HepG2 (cell line): ENCODE measurements at regions not wholly inside any gene's neighbourhood (a gene's known extent, or its start where the extent isn't known, plus 50 kb on each side); places are given as distances from the start of the nearest gene placed in this dataset.

Source experiments
- ATAC-seq: fragments of 200-7000 bp; cut with Tn5 transposase; 3 replicates; pipeline ENCODE4 v1.9.1; 2020; ENCODE audit warnings: mild to moderate bottlenecking, moderate library complexity
- BruUV-seq: library from RNA; stranded (reverse); fragments of 400-500 nt; replicated peaks from 2 replicates; lab custom pipeline; 2021; lab: Mats Ljungman, UMichigan
- CTCF ChIA-PET: fragments of 300-600 bp; formaldehyde crosslinking; extraction: SDS; loops from one replicate; lab custom pipeline; 2021; ENCODE audit warnings: low total read pairs, inconsistent platforms, low intra/inter-chr PET ratio; lab: Yijun Ruan, JAX
- POLR2A ChIA-PET: fragments of 350-600 bp; sonication (Branson Sonifier 250); formaldehyde crosslinking; loops from one replicate; lab custom pipeline; 2020; ENCODE audit warnings: antibody characterized with exemption, inconsistent platforms; lab: Yijun Ruan, JAX
- DNase-seq: peaks from one replicate; pipeline ENCODE4 v3.0.0-alpha.2; 2015; ENCODE audit warnings: low spot score
- FAIRE-seq: peaks from 3 replicates; lab custom pipeline; 2011; peaks lifted over from hg19 to GRCh38; lab: Jason Lieb, UNC
- H2AFZ ChIP-seq: one replicate; pipeline ENCODE4 v1.6.1; 2011; ENCODE audit warnings: low read length, inconsistent platforms
- H3K27ac ChIP-seq: fragments of 300-600 bp; 3 replicates; pipeline ENCODE4 v1.8.0; 2011; ENCODE audit warnings: mixed run types, mild to moderate bottlenecking, mixed read lengths, low read length, inconsistent platforms; ENCODE audit not compliant: insufficient read depth; ENCODE audit errors: extremely low read length
- H3K27me3 ChIP-seq, 2 experiments: fragments of 200-600 bp in 1 of 2; 2 replicates in 1 of 2; 3 replicates in 1 of 2; pipeline versions ENCODE4 v1.6.0 to v1.8.0; 2011; ENCODE audit warnings: low read length in 2 of 2, mild to moderate bottlenecking in 2 of 2, moderate library complexity in 2 of 2, inconsistent platforms in 1 of 2; ENCODE audit not compliant: insufficient read depth in 2 of 2, control insufficient read depth in 1 of 2
- H3K36me3 ChIP-seq, 2 experiments: fragments of 200-600 bp in 1 of 2; replicated peaks in 1 of 2; 2 replicates in 1 of 2; 3 replicates in 1 of 2; pipeline versions ENCODE4 v1.5.1 to v1.8.0; 2011; ENCODE audit warnings: low read length in 2 of 2, inconsistent platforms in 1 of 2; ENCODE audit not compliant: insufficient read depth in 2 of 2, control insufficient read depth in 1 of 2
- H3K4me1 ChIP-seq: 2 replicates; pipeline ENCODE4 v1.5.1; 2012; ENCODE audit warnings: low read length, inconsistent platforms; ENCODE audit not compliant: insufficient read depth
- H3K4me2 ChIP-seq: 2 replicates; pipeline ENCODE4 v1.6.0; 2011; ENCODE audit warnings: low read depth, low read length, inconsistent platforms
- H3K4me3 ChIP-seq, 3 experiments: fragments of 200-600 bp in 1 of 3; sonication (generic), shearing (Covaris generic) in 1 of 3; replicated peaks in 1 of 3; 2 replicates each; pipeline ENCODE4 v1.5.1; 2011 to 2016; ENCODE audit warnings: low read length in 3 of 3, inconsistent platforms in 2 of 3, low read depth in 2 of 3, mild to moderate bottlenecking in 2 of 3, control low read depth in 1 of 3, mixed read lengths in 1 of 3; ENCODE audit not compliant: insufficient read depth in 1 of 3
- H3K79me2 ChIP-seq: one replicate; pipeline ENCODE4 v1.6.1; 2011; ENCODE audit warnings: low read length, inconsistent platforms; ENCODE audit not compliant: insufficient read depth
- H3K9ac ChIP-seq: 2 replicates; pipeline ENCODE4 v1.6.0; 2011; ENCODE audit warnings: mild to moderate bottlenecking, low read depth, low read length, inconsistent platforms; ENCODE audit not compliant: insufficient read depth
- H3K9me3 ChIP-seq: 2 replicates; pipeline ENCODE4 v1.5.1; 2012; ENCODE audit warnings: mild to moderate bottlenecking, low read length
- H4K20me1 ChIP-seq: 2 replicates; pipeline ENCODE4 v1.6.0; 2011; ENCODE audit warnings: inconsistent platforms, mild to moderate bottlenecking, low read length, moderate library complexity; ENCODE audit not compliant: insufficient read depth
- AGO1 ChIP-seq: fragments of 200-400 bp; formaldehyde crosslinking; IDR thresholded peaks from 2 replicates; pipeline ENCODE4 v1.6.1; 2017; ENCODE audit warnings: mild to moderate bottlenecking, low read depth, low read length, moderate library complexity; ENCODE audit not compliant: poor library complexity, severe bottlenecking
- CHD2 ChIP-seq: IDR thresholded peaks from 2 replicates; pipeline ENCODE4 v1.6.1; 2011; ENCODE audit warnings: low read depth, low read length, improper control_type of control experiment
- CREB1 ChIP-seq, 2 experiments: fragments of 450-650 bp in 1 of 2; IDR thresholded peaks; 2 replicates each; pipeline ENCODE4 v1.6.1; 2016 to 2017; ENCODE audit warnings: control low read depth in 1 of 2, mild to moderate bottlenecking in 1 of 2, missing compliant biosample characterization in 1 of 2, missing genetic modification characterization in 1 of 2
- HMGA1 ChIP-seq: sonication (generic); formaldehyde crosslinking; conservative IDR thresholded peaks from 2 replicates; pipeline ENCODE4 v1.4.0; 2020; ENCODE audit warnings: missing genetic modification reagents
- JDP2 ChIP-seq: sonication (generic); formaldehyde crosslinking; IDR thresholded peaks from 2 replicates; pipeline ENCODE4 v1.8.1; 2022; ENCODE audit warnings: missing genetic modification reagents, borderline replicate concordance
- MAFK ChIP-seq, 2 experiments: IDR thresholded peaks in 1 of 2; conservative IDR thresholded peaks in 1 of 2; 2 replicates each; pipeline ENCODE4 v1.6.1; 2011; ENCODE audit warnings: improper control_type of control experiment in 2 of 2, low read length in 2 of 2
- NR2C2 ChIP-seq: sonication (generic); formaldehyde crosslinking; IDR thresholded peaks from 2 replicates; pipeline ENCODE4 v1.4.0; 2020; ENCODE audit warnings: missing genetic modification reagents, mild to moderate bottlenecking, moderate library complexity, borderline replicate concordance
- RARA ChIP-seq: IDR thresholded peaks from 2 replicates; pipeline ENCODE4 v1.6.1; 2016; ENCODE audit warnings: missing genetic modification reagents, missing compliant biosample characterization
- RBM22 ChIP-seq: fragments of 200-400 bp; formaldehyde crosslinking; optimal IDR thresholded peaks from 2 replicates; pipeline ENCODE3; 2017; ENCODE audit warnings: mild to moderate bottlenecking, low read length, moderate library complexity
- STAT6 ChIP-seq: sonication (generic); formaldehyde crosslinking; IDR thresholded peaks from 2 replicates; pipeline ENCODE4 v1.4.0; 2020; ENCODE audit warnings: missing genetic modification reagents, mild to moderate bottlenecking, borderline replicate concordance
- TOE1 ChIP-seq: sonication (generic); formaldehyde crosslinking; IDR thresholded peaks from 2 replicates; pipeline ENCODE4 v1.4.0; 2020; ENCODE audit warnings: mild to moderate bottlenecking, missing genetic modification reagents
- ZNF550 ChIP-seq: sonication (generic); formaldehyde crosslinking; IDR thresholded peaks from 2 replicates; pipeline ENCODE4 v1.4.0; 2020; ENCODE audit warnings: mild to moderate bottlenecking, missing genetic modification reagents, borderline replicate concordance
- ZNF773 ChIP-seq: sonication (generic); formaldehyde crosslinking; IDR thresholded peaks from 2 replicates; pipeline ENCODE4 v1.4.0; 2020; ENCODE audit warnings: missing genetic modification reagents, borderline replicate concordance
- ZNF788 ChIP-seq: sonication (generic); formaldehyde crosslinking; IDR thresholded peaks from 2 replicates; pipeline ENCODE4 v1.5.0; 2020; ENCODE audit warnings: mild to moderate bottlenecking, missing genetic modification reagents, borderline replicate concordance
- WGBS: methylation state at CpG from one replicate; pipeline ENCODE4 v1.1.6; 2017; ENCODE audit warnings: low lambda C conversion rate; 5-methylcytosine and 5-hydroxymethylcytosine counted together
- in situ Hi-C: cut with HindIII; loops from 2 replicates; pipeline ENCODE4 v1.10.0; 2017; ENCODE audit warnings: low pct_unique_long_range_greater_than_20kb; ENCODE audit not compliant: extremely low pct_ligation_motif_present
- intact Hi-C: fragments of 100-400 bp; cut with micrococcal nuclease; formaldehyde crosslinking; loops from one replicate; pipeline ENCODE4 v1.10.0; 2022; ENCODE audit not compliant: unreplicated experiment

- no peak for TF ChIP-seq ZNF788 (CRISPR knock-in tag)
Observed at GRCh38 chr3:24605511-24606028, 110.9 kb upstream of the THRB start (continued).

GRCh38 chr3:24607281-24607680 lies 112.6 kb upstream of the THRB start:
- Histone ChIP-seq H3K27me3 (no peaks in the 10 kb centered on the region), H3K27ac (no peak overlapping the region), H3K9me3 (no peaks in the 10 kb centered on the region), H2AFZ (no peak overlapping the region), H3K9ac (no peak overlapping the region), H3K4me2 (no peak overlapping the region), H3K4me1 (peaks cover 11% of the 10 kb centered on the region; the same call in 1 of the 2 replicates), H3K4me3 (no peak overlapping the region), H3K79me2 (no peaks in the 10 kb centered on the region), H4K20me1 (no peaks in the 10 kb centered on the region), H3K36me3 (no peaks in the 10 kb centered on the region)
- ChIA-PET CTCF (no interaction called here), POLR2A (no interaction called here)
- no peak for TF ChIP-seq RBM22
- no peak for TF ChIP-seq JDP2 (CRISPR knock-in tag)
- TF ChIP-seq MAFK (conservative IDR thresholded peaks at IDR 0.05 in 1 of 2, IDR thresholded peaks at IDR 0.05 in 1 of 2; ENCODE audit: low read length in 2 of 2), result no peak
- no peak for TF ChIP-seq RARA (CRISPR knock-in tag)
- no peak for ATAC-seq
- intact Hi-C loops (no loop called here), in situ Hi-C loops (no loop called here)
- DNase-seq, result no peak
- BruUV-seq, result no TSS peak
- no peak for FAIRE-seq

GRCh38 chr3:24608701-24609390 lies 114.2 kb upstream of the THRB start:
- ChIA-PET CTCF (no interaction called here), POLR2A (no interaction called here)
- no peaks in the 10 kb centered on the region for H3K9me3 ChIP-seq
- BruUV-seq, result no TSS peak
- no peak overlapping the region for H2AFZ ChIP-seq
- no peak overlapping the region for H3K4me2 ChIP-seq
- no peak overlapping the region for H3K9ac ChIP-seq
- no peaks in the 10 kb centered on the region for H3K79me2 ChIP-seq
- H3K27me3 ChIP-seq, result no peaks in the 10 kb centered on the region
- H4K20me1 ChIP-seq, result no peaks in the 10 kb centered on the region
- in situ Hi-C loops (no loop called here), intact Hi-C loops (no loop called here)
- H3K36me3 ChIP-seq, result no peaks in the 10 kb centered on the region
- no peak overlapping the region for H3K27ac ChIP-seq
- ATAC-seq (no peak), FAIRE-seq (no peak), DNase-seq (no peak)
- H3K4me3 ChIP-seq, result no peak overlapping the region
- H3K4me1 ChIP-seq, result peaks cover 10% of the 10 kb centered on the region; the same call in 1 of the 2 replicates
- WGBS, result 8% methylated on average over 3 of the region's 3 CpGs
- no peak for TF ChIP-seq CHD2
- TF ChIP-seq CREB1 (IDR thresholded peaks at IDR 0.05), result no peak
- no peak for TF ChIP-seq CREB1 (CRISPR knock-in tag; IDR thresholded peaks at IDR 0.05)
- no peak for TF ChIP-seq NR2C2 (CRISPR knock-in tag)
- TF ChIP-seq ZNF773 (CRISPR knock-in tag), result no peak
- TF ChIP-seq STAT6 (CRISPR knock-in tag), result no peak
- no peak for TF ChIP-seq TOE1 (CRISPR knock-in tag)
- TF ChIP-seq AGO1, result no peak
- TF ChIP-seq HMGA1, result no peak
- no peak for TF ChIP-seq ZNF550
